H1 (cell line): ENCODE measurements at regions not wholly inside any gene's neighbourhood (a gene's known extent, or its start where the extent isn't known, plus 50 kb on each side); places are given as distances from the start of the nearest gene placed in this dataset.

Experiments
- CEBPB ChIP-seq: IDR thresholded peaks from 2 replicates; pipeline ENCODE4 v1.6.1; 2012; ENCODE audit warnings: low read depth, low read length
- POLR2AphosphoS5 ChIP-seq: IDR thresholded peaks from 2 replicates; pipeline ENCODE4 v1.6.1; 2011; ENCODE audit warnings: low read depth, low read length
- RXRA ChIP-seq: IDR thresholded peaks from 2 replicates; pipeline ENCODE4 v1.6.1; 2011; ENCODE audit warnings: low read depth, mild to moderate bottlenecking, low read length, moderate library complexity; ENCODE audit not compliant: insufficient read depth
- SP2 ChIP-seq: IDR thresholded peaks from 2 replicates; pipeline ENCODE4 v1.6.1; 2012; ENCODE audit warnings: mild to moderate bottlenecking, low read length, inconsistent platforms
- SRF ChIP-seq: IDR thresholded peaks from 2 replicates; pipeline ENCODE4 v1.6.1; 2011; ENCODE audit warnings: mild to moderate bottlenecking, low read depth, low read length, moderate library complexity

GRCh38 chr15:81558056-81558455 lies 184.0 kb upstream of the TMC3 start (continued):
- no peak for TF ChIP-seq POLR2AphosphoS5
- no peak for TF ChIP-seq RXRA
- no peak for TF ChIP-seq SRF
- no peak for TF ChIP-seq CEBPB
- no peak for TF ChIP-seq SP2
